H1 (cell line): ENCODE measurements at regions not wholly inside any gene's neighbourhood (a gene's known extent, or its start where the extent isn't known, plus 50 kb on each side); places are given as distances from the start of the nearest gene placed in this dataset.

Source experiments
- GABPA ChIP-seq: IDR thresholded peaks from 2 replicates; pipeline ENCODE4 v1.6.1; 2011; ENCODE audit warnings: mild to moderate bottlenecking, low read length, moderate library complexity, borderline replicate concordance; ENCODE audit not compliant: insufficient read depth
- POLR2A ChIP-seq, 2 experiments: IDR thresholded peaks; 1 replicate in 1 of 2; 2 replicates in 1 of 2; pipeline ENCODE4 v1.6.1; 2011; ENCODE audit warnings: low read depth in 2 of 2, low read length in 2 of 2, mild to moderate bottlenecking in 2 of 2; ENCODE audit errors: control extremely low read depth in 1 of 2
- RAD21 ChIP-seq, 2 experiments: IDR thresholded peaks in 1 of 2; conservative IDR thresholded peaks in 1 of 2; 2 replicates each; pipeline ENCODE4 v1.6.1; 2011; ENCODE audit warnings: low read depth in 2 of 2, low read length in 2 of 2, improper control_type of control experiment in 1 of 2, inconsistent platforms in 1 of 2, mild to moderate bottlenecking in 1 of 2, moderate library complexity in 1 of 2
- RFX5 ChIP-seq: IDR thresholded peaks from 2 replicates; pipeline ENCODE4 v1.6.1; 2011; ENCODE audit warnings: low read depth, low read length, improper control_type of control experiment, borderline replicate concordance
- SAP30 ChIP-seq: fragments of 300-600 bp; sonication (generic); IDR thresholded peaks from 2 replicates; pipeline ENCODE4 v1.7.1; 2012; ENCODE audit warnings: low read length, moderate library complexity, mild to moderate bottlenecking, inconsistent platforms; ENCODE audit not compliant: insufficient read depth, insufficient replicate concordance
- SIX5 ChIP-seq: IDR thresholded peaks from 2 replicates; pipeline ENCODE4 v1.6.1; 2011; ENCODE audit warnings: mild to moderate bottlenecking, low read depth, low read length
- SUZ12 ChIP-seq: fragments of 200-600 bp; sonication (generic); IDR thresholded peaks from 2 replicates; pipeline ENCODE4 v1.6.1; 2012; ENCODE audit warnings: mild to moderate bottlenecking, inconsistent platforms, low read length, moderate library complexity, mixed read lengths
- TCF12 ChIP-seq: IDR thresholded peaks from 2 replicates; pipeline ENCODE4 v1.6.1; 2011; ENCODE audit warnings: low read depth, mild to moderate bottlenecking, low read length
- TF ChIP-seq, protein P1 (sequence below): IDR thresholded peaks from 2 replicates; pipeline ENCODE4 v1.6.1; 2012; ENCODE audit warnings: inconsistent platforms

DNA sequence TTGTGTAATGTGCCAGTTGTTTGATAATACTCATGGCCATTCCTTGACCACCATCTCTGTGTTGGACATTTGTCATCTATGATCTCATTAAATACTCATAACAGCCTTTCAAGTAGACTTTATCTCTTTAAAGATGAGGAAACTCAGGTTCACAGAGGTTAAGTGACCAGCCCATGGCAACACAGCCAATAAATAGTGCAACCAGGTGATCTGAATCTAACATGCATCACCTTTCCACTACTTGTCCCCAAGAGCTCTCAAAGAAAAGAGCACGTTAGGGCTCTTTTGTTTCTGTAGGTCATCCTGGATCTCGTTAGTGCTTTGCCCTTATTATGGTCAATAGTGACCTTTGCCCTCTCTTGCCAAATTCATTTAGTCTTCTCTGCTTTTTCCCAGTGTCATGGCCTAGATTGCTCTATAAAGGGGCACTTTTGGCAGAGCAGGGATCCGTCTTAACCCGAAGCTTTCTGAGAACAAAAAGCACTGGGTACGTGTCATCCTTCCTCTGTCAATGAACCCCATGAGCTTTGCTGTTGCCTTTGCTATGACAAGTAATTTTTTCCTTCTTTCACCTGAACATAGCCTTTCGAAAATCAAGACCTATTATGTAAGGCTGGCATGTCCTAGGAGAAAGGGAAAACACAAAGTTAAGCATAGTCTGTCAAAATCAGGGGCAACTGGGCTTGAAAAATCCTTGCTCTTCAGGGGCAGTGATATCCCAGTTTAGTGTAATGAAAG lies 88.0 kb upstream of the PLXNA2 start (continued):
- TF ChIP-seq SAP30 (no peak), TCF12 (no peak), RFX5 (no peak), SIX5 (no peak), RAD21 (IDR thresholded peaks at IDR 0.05 in 1 of 2, conservative IDR thresholded peaks at IDR 0.05 in 1 of 2; ENCODE audit: low read depth in 2 of 2, low read length in 2 of 2) (no peak), POLR2A (IDR thresholded peaks at IDR 0.05; ENCODE audit: control extremely low read depth in 1 of 2, low read depth in 2 of 2, low read length in 2 of 2) (no peak), GABPA (no peak), SUZ12 (no peak)
- TF ChIP-seq, protein P1, sequence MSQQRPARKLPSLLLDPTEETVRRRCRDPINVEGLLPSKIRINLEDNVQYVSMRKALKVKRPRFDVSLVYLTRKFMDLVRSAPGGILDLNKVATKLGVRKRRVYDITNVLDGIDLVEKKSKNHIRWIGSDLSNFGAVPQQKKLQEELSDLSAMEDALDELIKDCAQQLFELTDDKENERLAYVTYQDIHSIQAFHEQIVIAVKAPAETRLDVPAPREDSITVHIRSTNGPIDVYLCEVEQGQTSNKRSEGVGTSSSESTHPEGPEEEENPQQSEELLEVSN = no peak
- TF ChIP-seq, all 59 proteins: peak for 0
